HG02852 (cell line): ENCODE measurements at regions not wholly inside any gene's neighbourhood (a gene's known extent, or its start where the extent isn't known, plus 50 kb on each side); places are given as distances from the start of the nearest gene placed in this dataset.

Source experiments
- ATAC-seq: cut with Tn5 transposase; IDR thresholded peaks from one replicate; pipeline ENCODE4 v1.9.1; 2021; ENCODE audit warnings: mild to moderate bottlenecking, moderate library complexity; ENCODE audit not compliant: unreplicated experiment

GRCh38 chr5:173718469-173718868 lies 102.0 kb upstream of the BOD1 start:
- ATAC-seq: no peak

DNA sequence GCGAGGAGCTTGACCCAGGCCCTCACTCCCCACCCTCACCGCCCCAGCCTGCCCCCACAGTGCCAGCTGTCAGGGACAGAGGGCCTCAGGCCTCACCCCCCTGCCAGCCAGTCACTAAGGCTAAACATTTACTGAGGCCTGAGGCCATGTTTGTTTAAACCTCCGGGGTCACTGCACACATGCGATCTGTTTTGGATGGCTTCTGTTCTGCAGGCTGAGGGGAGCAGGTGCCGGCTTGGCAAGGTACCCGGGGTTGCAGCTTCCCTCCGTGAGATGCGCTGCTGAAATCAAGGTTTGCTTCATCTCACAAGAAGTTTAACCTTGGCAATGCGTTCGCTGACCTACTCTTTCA lies 103.3 kb upstream of the BOD1 start:
- no peak for ATAC-seq

GRCh38 chr5:173720286-173720952 lies 104.0 kb upstream of the BOD1 start:
- no peak for ATAC-seq

DNA sequence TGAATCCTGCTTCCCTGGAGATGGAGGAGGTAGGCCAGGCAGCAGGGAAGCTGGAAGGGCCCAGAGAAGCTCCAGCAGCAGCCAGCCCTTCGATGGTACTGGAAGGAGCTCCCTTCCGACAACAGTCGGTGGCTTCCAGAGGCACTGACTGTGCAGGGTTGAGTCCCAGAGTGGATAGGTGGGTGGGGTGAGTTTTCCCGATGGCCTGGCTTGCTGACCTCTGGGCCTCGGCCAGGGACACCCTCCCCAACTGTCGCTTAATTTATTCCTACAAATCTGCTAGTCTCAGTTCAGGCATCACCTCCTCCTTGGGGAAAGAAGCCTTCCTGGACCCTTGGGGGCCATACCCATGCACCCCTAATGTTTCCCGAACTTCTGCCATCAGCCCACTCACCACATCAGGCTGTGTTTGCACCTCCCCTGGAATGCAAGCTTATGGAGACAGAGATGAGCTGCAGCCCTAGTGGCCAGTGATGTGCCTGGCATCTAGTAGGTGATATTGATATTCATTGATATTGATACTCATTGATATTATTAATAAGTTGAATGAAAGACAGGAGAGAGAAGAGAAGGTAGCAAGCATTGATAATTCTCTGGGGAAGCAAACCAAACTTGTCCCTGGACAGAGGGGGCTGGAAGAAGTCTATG lies 104.6 kb upstream of the BOD1 start:
- no peak for ATAC-seq

DNA sequence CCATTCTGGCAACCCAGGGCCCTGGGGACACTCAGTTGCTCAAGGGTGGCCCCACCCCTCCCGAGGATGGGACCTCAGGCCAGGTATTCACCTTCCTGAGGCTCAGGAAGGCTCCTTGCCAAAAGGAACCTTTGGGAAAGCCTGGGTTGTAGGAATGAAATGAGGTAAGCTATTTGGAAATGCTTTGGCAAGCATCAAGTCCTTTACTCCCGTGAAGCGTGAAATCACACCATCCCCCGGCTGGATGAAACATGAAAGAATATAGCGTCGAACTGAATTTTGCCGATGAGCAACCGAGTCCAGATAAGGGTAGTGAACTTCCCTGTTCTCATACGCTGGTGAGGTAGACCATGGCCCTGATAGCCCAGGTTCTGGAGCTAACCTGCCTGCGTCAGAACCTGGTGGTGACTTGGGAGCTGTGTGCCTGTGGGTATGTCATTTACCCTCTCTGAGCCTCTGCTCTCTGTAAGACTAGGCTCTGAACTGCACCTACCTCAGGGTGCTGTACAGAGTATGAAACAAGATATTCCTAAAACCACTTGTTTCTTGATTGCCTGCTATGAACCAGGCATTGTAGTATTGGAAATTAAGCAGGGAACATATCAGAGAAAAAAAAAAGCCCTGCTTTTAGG lies 105.3 kb upstream of the BOD1 start:
- ATAC-seq: no peak

DNA sequence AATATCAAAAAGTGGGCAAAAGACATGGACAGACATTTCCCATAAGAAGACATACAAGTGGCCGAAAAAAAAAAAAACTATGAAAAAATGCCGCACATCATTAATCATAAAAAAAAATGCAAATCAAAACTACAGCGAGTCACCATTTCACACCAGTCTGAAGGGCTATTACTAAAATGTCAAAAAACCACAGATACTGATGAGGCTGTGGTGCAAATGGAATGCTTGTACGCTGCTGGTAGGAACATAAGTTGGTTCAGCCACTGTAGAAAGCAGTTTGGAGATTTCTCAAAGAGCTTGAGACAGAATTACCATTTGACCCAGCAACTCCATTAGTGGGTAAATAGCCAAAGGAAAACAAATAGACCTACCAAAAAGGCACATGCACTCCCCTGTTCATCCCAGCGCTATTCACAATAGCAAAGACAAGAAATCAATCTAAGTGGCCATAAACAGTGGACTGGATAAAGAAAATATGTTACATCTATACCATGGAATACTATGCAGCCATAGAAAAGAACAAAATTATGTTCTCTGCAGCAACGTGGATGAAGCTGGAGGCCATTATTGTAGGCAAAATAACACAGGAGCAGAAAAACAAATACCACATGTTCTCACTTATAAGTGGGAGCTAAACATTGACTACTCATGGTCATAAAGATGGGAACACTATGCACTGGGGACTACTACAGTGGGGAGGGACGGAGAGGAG lies 110.6 kb upstream of the BOD1 start:
- no peak for ATAC-seq

DNA sequence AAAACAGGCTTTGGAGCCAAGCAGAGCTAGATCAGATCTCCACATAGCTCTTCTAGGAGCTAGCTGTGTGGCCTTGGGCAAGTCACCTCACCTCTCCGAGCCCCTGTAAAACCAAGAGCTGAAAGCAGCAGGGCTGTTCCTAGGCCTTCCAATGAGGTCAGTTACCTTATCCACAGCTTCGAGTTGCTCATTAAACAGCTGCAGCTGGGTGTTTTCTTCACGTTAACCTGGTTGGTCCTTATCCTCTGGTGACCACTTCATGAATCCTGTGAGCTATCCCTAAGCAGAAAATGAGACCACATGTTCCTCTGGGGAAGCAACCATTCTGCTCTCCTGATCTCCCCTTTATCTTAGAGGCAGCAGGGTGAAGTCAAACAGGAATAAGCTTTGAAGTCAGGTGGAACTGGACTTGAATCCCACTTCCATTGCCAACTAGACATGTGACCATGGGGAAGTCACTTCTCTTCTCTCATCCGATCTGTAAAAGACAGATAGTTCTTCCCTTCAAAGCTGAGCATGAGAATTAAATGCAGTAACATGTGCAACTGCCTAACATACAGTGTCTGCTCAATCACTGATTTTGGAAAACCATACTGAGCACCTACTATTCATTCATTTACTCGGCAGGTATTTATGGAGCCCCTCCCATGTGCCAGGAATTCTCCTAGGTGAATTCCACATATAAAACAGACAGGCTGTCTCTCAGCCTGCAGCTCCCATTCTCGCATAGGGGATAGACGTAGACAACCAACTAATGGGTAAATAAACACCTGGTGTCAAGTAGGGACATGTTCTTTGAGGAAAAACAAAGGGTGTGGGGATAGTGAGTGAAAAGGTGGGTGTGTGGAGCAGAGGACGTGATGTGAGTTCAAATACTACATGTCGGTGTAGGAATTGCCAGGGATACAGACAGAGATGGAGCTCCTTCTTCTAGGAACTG lies 111.7 kb upstream of the BOD1 start:
- ATAC-seq: no peak

- no peak for ATAC-seq
These were observed 112.8 kb upstream of the BOD1 start for GRCh38 chr5:173729079-173729765.

GRCh38 chr5:173730632-173731298 lies 114.3 kb upstream of the BOD1 start:
- ATAC-seq: no peak

DNA sequence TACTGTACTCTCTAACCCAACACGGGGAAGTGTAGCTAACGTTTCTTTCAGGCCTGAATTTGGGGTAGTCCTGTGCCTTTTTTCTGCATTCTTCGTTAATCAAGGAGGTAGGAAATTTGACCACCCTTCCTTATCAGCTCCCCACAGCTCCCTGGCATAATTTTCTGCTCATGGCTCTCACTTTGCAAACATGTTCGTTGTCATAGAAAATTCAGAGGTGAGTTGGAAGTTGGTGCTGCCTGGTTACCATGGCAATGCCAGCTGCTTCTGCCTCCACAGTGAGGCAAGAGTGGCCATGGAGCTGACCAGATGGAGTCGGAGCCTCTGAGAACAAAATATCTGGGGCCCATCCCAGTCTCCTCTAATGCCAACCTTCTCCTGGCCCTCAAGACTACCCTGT lies 116.6 kb upstream of the BOD1 start:
- no peak for ATAC-seq

GRCh38 chr5:173733425-173733824 lies 117.0 kb upstream of the BOD1 start:
- ATAC-seq: no peak

DNA sequence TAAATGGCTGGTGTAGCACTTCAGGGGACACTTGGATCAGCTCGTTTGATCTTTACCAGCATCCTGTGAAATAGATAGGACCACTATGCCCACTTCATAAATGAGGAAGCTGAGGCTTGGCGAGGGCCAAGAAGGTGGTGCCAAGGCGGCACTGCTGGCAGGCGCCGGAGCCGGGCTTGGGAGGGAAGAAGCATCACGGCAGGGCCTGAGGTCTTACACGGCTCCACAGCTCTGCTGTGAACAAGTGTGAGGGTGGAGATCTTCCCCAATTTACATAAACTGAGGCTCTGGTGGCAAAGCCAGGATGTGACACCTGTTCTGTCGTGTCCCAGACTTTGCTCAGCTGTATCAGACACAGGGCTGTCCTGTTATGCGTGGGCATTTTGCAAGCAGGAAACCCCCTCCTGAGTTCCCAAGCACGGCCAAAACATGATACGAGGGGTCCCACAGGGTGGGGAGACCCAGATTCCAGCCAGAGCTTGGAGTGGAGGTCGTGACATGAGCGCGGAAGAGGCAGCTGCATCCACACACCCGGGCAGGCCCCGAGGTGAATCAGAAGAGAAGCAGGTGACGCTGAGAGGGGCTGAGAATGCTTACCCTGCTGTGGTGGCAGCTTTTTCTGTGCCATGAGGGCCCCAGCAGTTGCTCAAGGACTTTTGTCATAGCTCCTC lies 117.5 kb upstream of the BOD1 start:
- peak; percentile 58 for ATAC-seq

DNA sequence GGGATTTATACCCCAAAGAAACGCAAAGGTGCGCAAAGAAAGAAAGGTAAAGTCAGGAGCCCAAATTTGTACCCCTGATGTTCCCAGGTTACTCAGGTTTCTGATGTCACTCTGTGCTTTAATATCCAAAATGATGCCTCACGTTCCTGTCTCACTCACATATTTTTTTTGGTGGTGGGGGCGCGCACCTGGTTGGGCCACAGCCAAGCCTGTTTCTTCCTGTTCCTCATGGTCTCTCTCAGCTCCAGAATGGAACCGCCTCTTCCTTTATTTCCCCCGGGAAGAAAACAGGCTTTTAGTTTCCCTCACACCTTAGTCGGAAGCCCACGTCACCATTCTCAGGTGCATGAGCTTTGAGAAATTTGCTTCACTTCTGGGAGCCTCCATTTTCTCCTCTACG lies 118.3 kb upstream of the BOD1 start:
- no peak for ATAC-seq

- no peak for ATAC-seq
These were observed 118.7 kb upstream of the BOD1 start for GRCh38 chr5:173735184-173735583.

GRCh38 chr5:173735691-173736090 lies 119.2 kb upstream of the BOD1 start:
- no peak for ATAC-seq

DNA sequence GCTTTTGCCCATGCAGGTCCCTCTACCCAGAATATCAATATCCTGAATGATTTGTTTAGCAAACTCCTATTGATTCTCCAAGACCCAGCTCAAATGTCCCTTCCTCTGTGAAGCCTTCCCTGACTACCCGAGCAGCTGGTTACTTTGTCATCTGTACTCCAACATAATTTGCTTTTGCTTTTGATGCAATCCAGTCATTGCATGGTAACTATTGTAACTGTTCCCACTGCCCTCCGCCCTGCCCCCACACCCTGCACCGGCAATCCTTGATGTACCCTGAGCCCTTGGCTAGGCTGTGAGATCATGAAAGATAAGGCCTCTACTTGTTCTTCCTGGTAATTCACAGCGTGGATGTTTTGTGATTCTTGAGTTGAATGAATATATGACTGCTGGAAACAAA lies 119.9 kb upstream of the BOD1 start:
- ATAC-seq: no peak

DNA sequence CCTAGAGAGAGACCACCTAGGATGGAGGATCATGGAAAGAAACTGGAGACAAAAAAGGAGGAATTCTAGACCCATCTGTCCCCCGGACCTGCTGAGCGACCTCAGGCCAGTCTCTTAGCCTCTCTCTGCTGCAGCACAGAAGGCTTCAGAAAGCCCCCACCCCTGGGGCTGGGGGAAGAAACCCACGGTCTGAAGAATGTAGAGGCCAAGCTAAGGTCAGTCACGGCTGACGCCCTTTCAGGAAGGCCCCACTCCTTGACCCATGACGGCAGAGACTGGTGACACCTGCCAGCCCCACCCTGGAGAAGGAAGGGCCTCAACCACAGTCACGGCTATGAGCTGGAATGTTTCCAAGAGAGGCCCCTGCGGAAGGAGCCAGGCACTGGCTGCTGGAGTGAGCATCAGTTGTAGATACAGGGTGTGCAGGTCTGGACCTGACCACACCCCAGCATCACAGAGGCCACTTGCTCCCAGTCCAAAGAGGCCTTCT lies 120.5 kb upstream of the BOD1 start:
- ATAC-seq: peak; percentile 75

DNA sequence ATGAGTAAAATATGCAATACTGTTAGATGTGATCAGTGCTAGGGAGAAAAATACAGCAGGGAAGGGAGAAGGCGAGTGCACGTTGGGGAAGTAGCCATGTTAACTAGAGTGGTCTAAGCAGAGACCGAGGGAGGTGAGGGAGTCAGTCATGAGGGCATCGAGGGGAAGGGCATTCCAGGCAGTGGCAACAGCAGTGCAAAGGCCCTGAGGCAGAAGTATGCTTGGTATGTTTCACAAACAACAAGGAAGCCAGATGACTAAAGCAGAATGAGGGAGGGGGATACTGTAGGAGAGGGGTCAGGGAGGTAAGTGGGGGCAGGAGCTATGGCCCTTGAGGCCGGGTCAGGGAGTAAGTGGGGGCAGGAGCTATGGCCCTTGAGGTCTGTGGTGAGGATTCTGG lies 123.3 kb upstream of the BOD1 start:
- no peak for ATAC-seq

DNA sequence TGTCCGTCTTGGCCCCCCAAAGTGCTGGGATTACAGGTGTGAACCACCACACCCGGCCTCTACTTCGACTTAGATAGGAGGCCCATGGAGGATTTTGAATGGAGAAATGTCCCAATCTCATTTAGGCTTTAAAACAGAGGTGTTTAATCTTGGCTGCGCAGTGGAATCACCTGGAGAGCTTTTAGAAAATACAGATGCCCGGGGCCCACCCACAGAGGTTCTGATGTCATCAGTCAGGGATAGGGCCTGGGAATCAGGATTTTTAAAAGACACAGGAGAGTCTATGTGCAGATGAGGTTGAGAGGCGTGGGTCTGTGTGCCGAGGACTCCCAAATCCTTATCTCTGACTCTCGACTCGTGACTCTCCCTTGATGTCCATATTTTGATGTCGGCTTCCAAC lies 124.0 kb upstream of the BOD1 start:
- no peak for ATAC-seq
